Neural progenitor cell (in vitro differentiated cells): ENCODE measurements at regions not wholly inside any gene's neighbourhood (a gene's known extent, or its start where the extent isn't known, plus 50 kb on each side); places are given as distances from the start of the nearest gene placed in this dataset.

Source experiments
- DNase-seq: peaks from one replicate; pipeline ENCODE4 v3.0.0-alpha.2; 2016; ENCODE audit warnings: low spot score
- H2AFZ ChIP-seq: fragments of 200-600 bp; sonication (generic); replicated peaks from 2 replicates; pipeline ENCODE4 v1.6.1; 2016; ENCODE audit warnings: antibody characterized with exemption
- H3F3A ChIP-seq: fragments of 200-600 bp; sonication (generic); 2 replicates; pipeline ENCODE4 v1.6.1; 2016; ENCODE audit warnings: antibody characterized with exemption, low read depth
- H3K27ac ChIP-seq: fragments of 200-600 bp; sonication (generic); 2 replicates; pipeline ENCODE4 v1.5.1; 2016; ENCODE audit warnings: mild to moderate bottlenecking
- H3K27me3 ChIP-seq: fragments of 200-600 bp; sonication (generic); 2 replicates; pipeline ENCODE4 v1.6.1; 2016; ENCODE audit warnings: mild to moderate bottlenecking, moderate library complexity
- H3K36me3 ChIP-seq: fragments of 200-600 bp; sonication (generic); 2 replicates; pipeline ENCODE4 v1.5.1; 2016
- H3K4me1 ChIP-seq: fragments of 200-600 bp; sonication (generic); 2 replicates; pipeline ENCODE4 v1.6.1; 2016; ENCODE audit warnings: mixed run types
- H3K4me2 ChIP-seq: fragments of 200-600 bp; sonication (generic); 2 replicates; pipeline ENCODE4 v1.6.1; 2016
- H3K4me3 ChIP-seq: fragments of 200-600 bp; sonication (generic); 2 replicates; pipeline ENCODE4 v1.5.1; 2016
- H3K79me2 ChIP-seq: fragments of 200-600 bp; sonication (generic); 2 replicates; pipeline ENCODE4 v1.6.1; 2016; ENCODE audit warnings: low read depth
- H3K9ac ChIP-seq: fragments of 200-600 bp; sonication (generic); 2 replicates; pipeline ENCODE4 v1.6.1; 2016
- H3K9me3 ChIP-seq: fragments of 200-600 bp; sonication (generic); 2 replicates; pipeline ENCODE4 v1.5.1; 2016; ENCODE audit warnings: low read depth
- H4K20me1 ChIP-seq: fragments of 200-600 bp; sonication (generic); 2 replicates; pipeline ENCODE4 v1.6.1; 2016; ENCODE audit warnings: low read depth
- H3K27ac Mint-ChIP-seq: 3 replicates; pipeline ENCODE4 v1.8.0; 2021; ENCODE audit warnings: mixed read lengths
- H3K27me3 Mint-ChIP-seq: 2 replicates; pipeline ENCODE4 v1.8.0; 2022; ENCODE audit warnings: low read depth, mild to moderate bottlenecking, inconsistent platforms, moderate library complexity, mixed read lengths; ENCODE audit not compliant: insufficient read depth
- H3K36me3 Mint-ChIP-seq: 3 replicates; pipeline ENCODE4 v1.8.0; 2021; ENCODE audit warnings: mixed read lengths
- H3K4me1 Mint-ChIP-seq: 3 replicates; pipeline ENCODE4 v1.8.0; 2021; ENCODE audit warnings: mixed read lengths
- H3K4me3 Mint-ChIP-seq: 3 replicates; pipeline ENCODE4 v1.8.0; 2021; ENCODE audit warnings: mild to moderate bottlenecking, moderate library complexity, mixed read lengths
- H3K9me3 Mint-ChIP-seq: 3 replicates; pipeline ENCODE4 v1.8.0; 2020; ENCODE audit warnings: mixed read lengths
- EZH2 ChIP-seq: fragments of 200-600 bp; sonication (generic); IDR thresholded peaks from 2 replicates; pipeline ENCODE4 v1.6.1; 2017; ENCODE audit warnings: antibody characterized with exemption, mild to moderate bottlenecking, moderate library complexity
- EZH2phosphoT487 ChIP-seq: fragments of 200-600 bp; sonication (generic); IDR thresholded peaks from 2 replicates; pipeline ENCODE4 v1.6.1; 2017; ENCODE audit warnings: antibody characterized with exemption
- TF ChIP-seq, protein P1 (sequence below): fragments of 200-600 bp; sonication (generic); IDR thresholded peaks from 2 replicates; pipeline ENCODE4 v1.5.1; 2017; ENCODE audit warnings: antibody characterized with exemption, mild to moderate bottlenecking

- H3F3A ChIP-seq: no peaks in the 10 kb centered on the region
- H3K9me3 ChIP-seq: no peaks in the 10 kb centered on the region
- H3K4me3 ChIP-seq: no peak overlapping the region
- Mint-ChIP-seq H3K4me1 (no peaks in the 10 kb centered on the region), H3K27ac (no peak overlapping the region), H3K4me3 (no peak overlapping the region), H3K27me3 (no peaks in the 10 kb centered on the region), H3K9me3 (no peaks in the 10 kb centered on the region), H3K36me3 (no peaks in the 10 kb centered on the region)
- no peak overlapping the region for H3K4me2 ChIP-seq
- no peaks in the 10 kb centered on the region for H3K79me2 ChIP-seq
- TF ChIP-seq EZH2phosphoT487 (no peak), EZH2 (no peak)
- TF ChIP-seq, protein P1, sequence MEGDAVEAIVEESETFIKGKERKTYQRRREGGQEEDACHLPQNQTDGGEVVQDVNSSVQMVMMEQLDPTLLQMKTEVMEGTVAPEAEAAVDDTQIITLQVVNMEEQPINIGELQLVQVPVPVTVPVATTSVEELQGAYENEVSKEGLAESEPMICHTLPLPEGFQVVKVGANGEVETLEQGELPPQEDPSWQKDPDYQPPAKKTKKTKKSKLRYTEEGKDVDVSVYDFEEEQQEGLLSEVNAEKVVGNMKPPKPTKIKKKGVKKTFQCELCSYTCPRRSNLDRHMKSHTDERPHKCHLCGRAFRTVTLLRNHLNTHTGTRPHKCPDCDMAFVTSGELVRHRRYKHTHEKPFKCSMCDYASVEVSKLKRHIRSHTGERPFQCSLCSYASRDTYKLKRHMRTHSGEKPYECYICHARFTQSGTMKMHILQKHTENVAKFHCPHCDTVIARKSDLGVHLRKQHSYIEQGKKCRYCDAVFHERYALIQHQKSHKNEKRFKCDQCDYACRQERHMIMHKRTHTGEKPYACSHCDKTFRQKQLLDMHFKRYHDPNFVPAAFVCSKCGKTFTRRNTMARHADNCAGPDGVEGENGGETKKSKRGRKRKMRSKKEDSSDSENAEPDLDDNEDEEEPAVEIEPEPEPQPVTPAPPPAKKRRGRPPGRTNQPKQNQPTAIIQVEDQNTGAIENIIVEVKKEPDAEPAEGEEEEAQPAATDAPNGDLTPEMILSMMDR: no peak
- no peaks in the 10 kb centered on the region for H4K20me1 ChIP-seq
- no peak overlapping the region for H3K9ac ChIP-seq
- no peaks in the 10 kb centered on the region for H3K36me3 ChIP-seq
- H3K27ac ChIP-seq: no peak overlapping the region
- no peak overlapping the region for H2AFZ ChIP-seq
- no peaks in the 10 kb centered on the region for H3K4me1 ChIP-seq
- DNase-seq: no peak
- no peaks in the 10 kb centered on the region for H3K27me3 ChIP-seq
These were observed 204.0 kb upstream of the ALG10 start for GRCh38 chr12:33818313-33818712.

DNA sequence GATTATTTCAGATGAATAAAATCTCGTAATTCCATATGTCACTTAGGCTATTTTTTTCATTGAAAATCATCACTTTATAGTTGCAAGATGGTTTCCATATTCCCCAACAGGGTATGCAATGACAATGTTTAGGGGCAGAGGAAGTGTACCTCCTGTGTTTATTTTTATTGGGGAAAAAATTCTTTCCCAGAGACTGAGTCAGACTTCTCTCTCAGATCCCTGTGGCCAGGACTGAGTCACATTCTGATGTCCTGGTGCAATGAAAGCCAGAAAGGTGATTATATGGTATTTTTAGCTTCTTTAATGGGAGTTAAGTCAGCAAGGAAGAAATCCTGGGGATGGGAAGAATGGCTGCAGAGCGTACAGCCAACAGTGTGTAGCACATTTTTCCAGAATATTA is 196.9 kb upstream of the ALG10 start:
- no peak overlapping the region for H3K27ac Mint-ChIP-seq
- DNase-seq: no peak
- Histone ChIP-seq H3K4me3 (no peak overlapping the region), H3K9me3 (no peaks in the 10 kb centered on the region), H4K20me1 (no peaks in the 10 kb centered on the region), H3F3A (no peaks in the 10 kb centered on the region), H2AFZ (no peak overlapping the region), H3K36me3 (no peaks in the 10 kb centered on the region), H3K79me2 (no peaks in the 10 kb centered on the region), H3K27ac (no peak overlapping the region), H3K27me3 (no peaks in the 10 kb centered on the region), H3K4me1 (no peaks in the 10 kb centered on the region), H3K9ac (no peak overlapping the region), H3K4me2 (no peak overlapping the region)
- no peaks in the 10 kb centered on the region for H3K9me3 Mint-ChIP-seq
- no peaks in the 10 kb centered on the region for H3K36me3 Mint-ChIP-seq
- TF ChIP-seq EZH2: no peak
- TF ChIP-seq, protein P1: no peak
- TF ChIP-seq EZH2phosphoT487: no peak
- no peaks in the 10 kb centered on the region for H3K27me3 Mint-ChIP-seq
- H3K4me3 Mint-ChIP-seq: no peak overlapping the region
- no peaks in the 10 kb centered on the region for H3K4me1 Mint-ChIP-seq

DNA sequence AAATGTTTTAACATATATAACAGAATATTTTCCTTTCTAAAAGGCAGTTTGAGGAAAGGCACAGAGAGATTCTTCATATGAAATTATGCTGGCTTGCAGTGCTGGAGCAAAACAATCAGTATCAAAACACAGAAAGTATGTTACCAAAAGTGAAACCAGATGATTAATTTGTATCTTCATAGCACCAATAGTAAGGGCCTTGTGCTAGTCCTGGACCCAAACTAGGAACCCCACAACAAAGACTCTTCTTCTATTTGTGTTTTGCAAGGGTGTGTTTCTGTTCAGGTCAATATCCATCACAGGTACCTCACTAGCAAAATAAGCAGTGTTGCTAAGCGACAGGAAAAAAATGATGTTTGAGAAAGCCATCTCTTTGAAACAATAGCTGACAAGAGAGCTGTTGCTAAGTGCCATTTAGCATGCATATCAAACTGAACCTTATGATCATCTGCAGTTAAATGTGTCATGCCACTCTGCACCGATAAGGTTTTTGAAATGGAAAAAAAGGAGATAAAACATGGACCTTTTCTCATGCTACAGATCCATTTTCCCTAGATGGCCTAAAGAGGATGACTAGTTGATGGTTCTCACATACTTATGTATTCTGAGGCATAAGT is 196.2 kb upstream of the ALG10 start:
- no peaks in the 10 kb centered on the region for H4K20me1 ChIP-seq
- Mint-ChIP-seq H3K4me1 (no peaks in the 10 kb centered on the region), H3K27me3 (no peaks in the 10 kb centered on the region), H3K4me3 (no peak overlapping the region), H3K36me3 (no peaks in the 10 kb centered on the region), H3K27ac (no peak overlapping the region), H3K9me3 (no peaks in the 10 kb centered on the region)
- no peak overlapping the region for H2AFZ ChIP-seq
- no peaks in the 10 kb centered on the region for H3K9me3 ChIP-seq
- no peak overlapping the region for H3K4me3 ChIP-seq
- no peaks in the 10 kb centered on the region for H3F3A ChIP-seq
- no peak overlapping the region for H3K27ac ChIP-seq
- DNase-seq: no peak
- H3K4me1 ChIP-seq: no peaks in the 10 kb centered on the region
- no peak overlapping the region for H3K9ac ChIP-seq
- H3K79me2 ChIP-seq: no peaks in the 10 kb centered on the region
- no peak overlapping the region for H3K4me2 ChIP-seq
- no peaks in the 10 kb centered on the region for H3K36me3 ChIP-seq
- TF ChIP-seq, protein P1: no peak
- no peak for TF ChIP-seq EZH2
- TF ChIP-seq EZH2phosphoT487: no peak
- no peaks in the 10 kb centered on the region for H3K27me3 ChIP-seq
